ENCODE measurements at regions not wholly inside any gene's neighbourhood (a gene's known extent, or its start where the extent isn't known, plus 50 kb on each side); places are given as distances from the start of the nearest gene placed in this dataset.
"Not testable (repeated sequence)": the region's sequence is repeated elsewhere in the genome, so short reads cannot be mapped to it uniquely, and the experiment has no call there.

DNA sequence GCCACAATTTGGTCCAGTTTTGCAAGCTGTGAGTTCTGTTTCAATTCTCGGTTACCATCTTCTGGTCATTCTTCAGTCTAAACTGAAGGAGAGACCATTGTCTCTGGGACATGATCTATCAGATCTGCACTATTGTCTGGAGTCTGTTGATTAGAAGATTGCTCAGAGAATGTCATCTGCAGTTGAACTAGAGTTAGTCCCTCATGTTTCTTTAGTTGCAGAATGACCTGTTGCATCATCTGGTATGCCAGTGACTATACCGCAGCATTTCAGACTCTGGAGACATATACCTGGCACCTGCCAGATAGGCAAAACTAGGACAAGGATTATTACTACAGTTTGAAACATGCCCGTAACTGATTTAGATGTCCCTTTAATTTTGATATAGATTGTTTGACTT lies 194.8 kb downstream of the LRRC70 start:
- H3K27me3 ChIP-seq, result no peaks in the 10 kb centered on the region
- peaks cover 0 to 3% (median 0%) of the 10 kb centered on the region in 3 donors for H3K9me3 ChIP-seq
- TF ChIP-seq, protein P1, sequence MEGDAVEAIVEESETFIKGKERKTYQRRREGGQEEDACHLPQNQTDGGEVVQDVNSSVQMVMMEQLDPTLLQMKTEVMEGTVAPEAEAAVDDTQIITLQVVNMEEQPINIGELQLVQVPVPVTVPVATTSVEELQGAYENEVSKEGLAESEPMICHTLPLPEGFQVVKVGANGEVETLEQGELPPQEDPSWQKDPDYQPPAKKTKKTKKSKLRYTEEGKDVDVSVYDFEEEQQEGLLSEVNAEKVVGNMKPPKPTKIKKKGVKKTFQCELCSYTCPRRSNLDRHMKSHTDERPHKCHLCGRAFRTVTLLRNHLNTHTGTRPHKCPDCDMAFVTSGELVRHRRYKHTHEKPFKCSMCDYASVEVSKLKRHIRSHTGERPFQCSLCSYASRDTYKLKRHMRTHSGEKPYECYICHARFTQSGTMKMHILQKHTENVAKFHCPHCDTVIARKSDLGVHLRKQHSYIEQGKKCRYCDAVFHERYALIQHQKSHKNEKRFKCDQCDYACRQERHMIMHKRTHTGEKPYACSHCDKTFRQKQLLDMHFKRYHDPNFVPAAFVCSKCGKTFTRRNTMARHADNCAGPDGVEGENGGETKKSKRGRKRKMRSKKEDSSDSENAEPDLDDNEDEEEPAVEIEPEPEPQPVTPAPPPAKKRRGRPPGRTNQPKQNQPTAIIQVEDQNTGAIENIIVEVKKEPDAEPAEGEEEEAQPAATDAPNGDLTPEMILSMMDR (IDR thresholded peaks at IDR 0.05), result no peak
- no peaks in the 10 kb centered on the region for H3K36me3 ChIP-seq
- no peak for DNase-seq
- no peaks in the 10 kb centered on the region for H3K4me1 ChIP-seq
- intact Hi-C loops (cut with DNase I; ENCODE audit: low total_unique reads), result loop anchor here (10.0 kb wide), 1 partner anchor 319 kb away; no protein-coding TSS in a partner anchor
- no peak overlapping the region for H3K27ac ChIP-seq
- H3K4me3 ChIP-seq, result no peak overlapping the region

DNA sequence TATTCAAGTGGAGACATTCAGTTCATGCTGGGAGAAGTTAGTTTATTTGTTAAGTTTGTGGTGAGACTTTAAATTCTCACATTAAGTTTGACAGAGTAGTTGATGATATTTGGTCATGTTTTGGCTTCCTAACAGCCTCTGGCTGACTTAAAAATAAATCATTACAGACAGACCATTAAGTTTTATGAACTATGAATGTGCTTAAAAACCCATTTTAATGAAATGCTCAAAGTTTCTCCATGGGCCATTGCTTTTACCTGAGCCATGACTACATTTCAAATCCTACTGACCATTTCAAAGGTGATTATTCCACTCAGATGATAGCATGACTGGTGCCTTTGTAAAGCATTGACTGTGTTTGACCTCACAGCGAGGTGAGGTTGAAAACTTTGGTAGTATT lies 192.7 kb downstream of the LRRC70 start:
- no peaks in the 10 kb centered on the region for H3K27me3 ChIP-seq
- TF ChIP-seq, protein P1 (IDR thresholded peaks at IDR 0.05), result no peak
- DNase-seq, result no peak
- no peaks in the 10 kb centered on the region for H3K4me1 ChIP-seq
- H3K4me3 ChIP-seq, result no peak overlapping the region
- peaks cover 0 to 3% (median 0%) of the 10 kb centered on the region in 3 donors for H3K9me3 ChIP-seq
- no peaks in the 10 kb centered on the region for H3K36me3 ChIP-seq
- no peak overlapping the region for H3K27ac ChIP-seq
- intact Hi-C loops (cut with DNase I; ENCODE audit: low total_unique reads), result loop anchor here (10.0 kb wide), 1 partner anchor 317 kb away; no protein-coding TSS in a partner anchor

DNA sequence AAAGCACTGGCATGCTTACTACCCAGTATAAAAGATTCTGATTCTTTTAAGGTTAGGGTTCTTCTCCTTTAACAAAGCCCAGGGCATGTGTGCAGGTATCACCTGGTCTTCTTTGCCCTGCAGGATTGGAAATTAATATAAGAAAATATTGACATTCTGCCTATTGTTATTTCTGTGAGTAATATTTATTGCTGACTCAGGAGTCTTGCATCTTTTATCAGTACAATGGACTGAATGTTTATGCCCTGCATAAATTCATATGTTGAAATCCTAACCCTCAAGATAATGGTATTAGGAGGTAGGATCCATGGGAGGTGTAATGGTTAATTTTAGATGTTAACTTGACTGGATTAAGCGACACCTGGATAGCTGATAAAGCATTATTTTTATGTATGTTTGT lies 189.0 kb downstream of the LRRC70 start:
- Histone ChIP-seq H3K36me3 (no peaks in the 10 kb centered on the region), H3K4me1 (no peaks in the 10 kb centered on the region), H3K27me3 (no peaks in the 10 kb centered on the region), H3K27ac (no peak overlapping the region), H3K9me3 (peaks cover 0 to 3% (median 0%) of the 10 kb centered on the region in 3 donors), H3K4me3 (no peak overlapping the region)
- TF ChIP-seq, protein P1 (IDR thresholded peaks at IDR 0.05), result no peak
- DNase-seq, result no peak
- intact Hi-C loops (cut with DNase I; ENCODE audit: low total_unique reads), result no loop called here

DNA sequence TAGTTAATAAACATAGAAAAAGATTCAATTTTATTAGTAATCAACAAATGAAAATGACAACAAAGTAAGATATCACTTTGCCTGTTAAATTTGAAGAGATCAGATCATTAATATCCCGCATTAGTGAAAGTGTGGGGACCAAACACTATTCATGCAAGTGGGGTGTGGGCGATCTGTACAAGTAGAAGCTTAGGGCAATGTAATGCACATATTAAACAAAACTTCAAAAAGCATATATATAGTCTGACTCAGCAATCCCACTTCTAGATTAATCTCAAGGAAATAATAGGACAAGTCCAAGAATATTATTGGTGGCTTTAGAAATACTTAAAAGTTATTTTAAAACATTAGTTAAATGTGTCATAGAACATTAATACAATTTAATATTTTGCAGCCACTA lies 188.5 kb downstream of the LRRC70 start:
- H3K4me3 ChIP-seq, result no peak overlapping the region
- TF ChIP-seq, protein P1 (IDR thresholded peaks at IDR 0.05), result no peak

DNA sequence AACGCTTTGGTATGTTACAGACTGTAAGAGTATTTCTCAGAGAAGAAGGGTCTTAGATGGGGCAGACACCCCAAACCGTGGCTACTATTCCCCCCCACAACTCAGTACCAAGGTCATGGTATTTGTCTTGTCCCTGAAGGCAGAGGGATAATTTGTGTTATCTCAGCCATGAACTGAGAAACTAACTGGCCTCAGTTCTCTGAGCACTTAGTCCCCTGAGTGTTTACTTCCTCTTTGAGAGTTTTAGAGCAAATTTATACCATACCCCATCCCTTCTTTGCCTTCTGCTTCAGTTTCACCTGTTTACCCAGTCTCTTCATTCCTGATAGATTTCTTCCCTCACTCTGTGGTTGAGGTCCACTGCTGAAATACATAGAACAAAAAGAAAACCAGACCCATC lies 183.9 kb downstream of the LRRC70 start:
- H3K36me3 ChIP-seq, result no peaks in the 10 kb centered on the region
- DNase-seq, result no peak
- H3K9me3 ChIP-seq, result no peaks in the 10 kb centered on the region
- no peaks in the 10 kb centered on the region for H3K4me1 ChIP-seq
- H3K4me3 ChIP-seq, result no peak overlapping the region
- H3K27me3 ChIP-seq, result no peaks in the 10 kb centered on the region
- no peak overlapping the region for H3K27ac ChIP-seq
- intact Hi-C loops (cut with DNase I; ENCODE audit: low total_unique reads), result no loop called here
- TF ChIP-seq, protein P1 (IDR thresholded peaks at IDR 0.05), result no peak

More for the DNA sequence above, 188.5 kb downstream of the LRRC70 start:
- H3K36me3 ChIP-seq, result no peaks in the 10 kb centered on the region
- no peak overlapping the region for H3K27ac ChIP-seq
- no peaks in the 10 kb centered on the region for H3K4me1 ChIP-seq
- no peaks in the 10 kb centered on the region for H3K27me3 ChIP-seq
- peaks cover 0 to 3% (median 0%) of the 10 kb centered on the region in 3 donors for H3K9me3 ChIP-seq
- intact Hi-C loops (cut with DNase I; ENCODE audit: low total_unique reads), result no loop called here
- DNase-seq, result no peak

DNA sequence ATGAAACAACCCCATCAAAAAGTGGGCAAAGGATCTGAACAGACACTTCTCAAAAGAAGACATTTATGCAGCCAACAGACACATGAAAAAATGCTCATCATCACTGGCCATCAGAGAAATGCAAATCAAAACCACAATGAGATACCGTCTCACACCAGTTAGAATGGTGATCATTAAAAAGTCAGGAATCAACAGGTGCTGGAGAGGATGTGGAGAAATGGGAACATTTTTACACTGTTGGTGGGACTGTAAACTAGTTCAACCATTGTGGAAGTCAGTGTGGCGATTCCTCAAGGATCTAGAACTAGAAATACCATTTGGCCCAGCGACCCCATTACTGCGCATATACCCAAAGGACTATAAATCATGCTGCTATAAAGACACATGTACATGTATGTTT lies 179.1 kb downstream of the LRRC70 start:
- intact Hi-C loops (cut with DNase I; ENCODE audit: low total_unique reads); H3K4me1 ChIP-seq; H3K36me3 ChIP-seq; H3K27ac ChIP-seq; DNase-seq; H3K4me3 ChIP-seq; H3K27me3 ChIP-seq; H3K9me3 ChIP-seq: not testable (repeated sequence)

DNA sequence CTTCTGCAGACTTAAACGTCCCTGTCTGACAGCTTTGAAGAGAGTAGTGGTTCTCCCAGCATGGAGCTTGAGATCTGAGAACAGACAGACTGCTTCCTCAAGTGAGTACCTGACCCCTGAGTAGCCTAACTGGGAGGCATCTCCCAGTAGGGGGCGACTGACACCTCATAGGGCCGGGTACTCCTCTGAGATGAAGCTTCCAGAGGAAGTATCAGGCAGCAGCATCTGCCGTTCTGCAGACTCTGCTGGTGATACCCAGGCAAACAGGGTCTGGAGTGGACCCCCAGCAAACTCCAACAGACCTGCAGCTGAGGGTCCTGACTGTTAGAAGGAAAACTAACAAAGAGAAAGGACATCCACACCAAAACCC lies 174.4 kb downstream of the LRRC70 start:
- H3K27ac ChIP-seq; H3K27me3 ChIP-seq; DNase-seq; H3K4me1 ChIP-seq; intact Hi-C loops (cut with DNase I; ENCODE audit: low total_unique reads); H3K9me3 ChIP-seq; H3K36me3 ChIP-seq; H3K4me3 ChIP-seq: not testable (repeated sequence)

DNA sequence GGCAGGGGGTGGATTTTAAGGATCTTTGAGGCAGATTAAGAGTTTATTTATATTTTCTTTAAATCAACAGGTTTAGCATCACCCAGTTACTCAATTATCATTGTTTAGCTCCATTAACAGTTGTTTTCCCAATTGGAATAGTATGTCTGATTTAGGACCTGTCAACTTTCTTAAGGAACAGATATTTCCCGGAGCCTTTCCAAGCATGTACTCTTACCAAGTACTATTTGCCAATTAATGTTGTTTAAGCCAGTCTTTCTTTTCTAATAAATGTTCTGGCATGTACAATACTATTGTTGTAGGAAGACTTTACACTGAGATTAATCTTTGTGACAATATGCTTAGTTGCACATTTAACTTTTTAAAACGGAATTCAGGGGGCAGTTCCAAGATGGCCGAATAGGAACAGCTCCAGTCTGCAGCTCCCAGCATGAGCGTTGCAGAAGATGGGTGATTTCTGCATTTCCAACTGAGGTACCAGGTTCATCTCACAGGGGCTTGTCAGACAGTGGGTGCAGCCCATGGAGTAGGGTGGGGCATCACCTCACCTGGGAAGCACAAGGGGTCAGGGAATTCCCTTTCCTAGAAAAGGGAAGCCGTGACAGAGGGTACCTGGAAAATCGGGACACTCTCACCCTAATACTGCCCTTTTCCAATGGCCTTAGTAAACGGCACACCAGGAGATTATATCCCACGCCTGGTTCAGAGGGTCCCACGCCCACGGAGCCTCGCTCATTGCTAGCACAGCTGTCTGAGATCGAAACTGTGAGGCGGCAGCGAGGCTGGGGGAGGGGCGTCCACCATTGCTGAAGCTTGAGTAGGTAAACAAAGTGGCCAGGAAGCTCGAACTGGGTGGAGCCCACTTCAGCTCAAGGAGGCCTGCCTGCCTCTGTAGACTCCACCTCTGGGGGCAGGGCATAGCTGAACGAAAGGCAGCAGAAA lies 173.7 kb downstream of the LRRC70 start:
- H3K9me3 ChIP-seq; H3K27ac ChIP-seq; H3K4me3 ChIP-seq; H3K36me3 ChIP-seq; intact Hi-C loops (cut with DNase I; ENCODE audit: low total_unique reads); H3K27me3 ChIP-seq; DNase-seq; H3K4me1 ChIP-seq: not testable (repeated sequence)

Measured in tibial artery (tissue), 4 donors.